ENCODE measurements at regions not wholly inside any gene's neighbourhood (a gene's known extent, or its start where the extent isn't known, plus 50 kb on each side); places are given as distances from the start of the nearest gene placed in this dataset.

DNA sequence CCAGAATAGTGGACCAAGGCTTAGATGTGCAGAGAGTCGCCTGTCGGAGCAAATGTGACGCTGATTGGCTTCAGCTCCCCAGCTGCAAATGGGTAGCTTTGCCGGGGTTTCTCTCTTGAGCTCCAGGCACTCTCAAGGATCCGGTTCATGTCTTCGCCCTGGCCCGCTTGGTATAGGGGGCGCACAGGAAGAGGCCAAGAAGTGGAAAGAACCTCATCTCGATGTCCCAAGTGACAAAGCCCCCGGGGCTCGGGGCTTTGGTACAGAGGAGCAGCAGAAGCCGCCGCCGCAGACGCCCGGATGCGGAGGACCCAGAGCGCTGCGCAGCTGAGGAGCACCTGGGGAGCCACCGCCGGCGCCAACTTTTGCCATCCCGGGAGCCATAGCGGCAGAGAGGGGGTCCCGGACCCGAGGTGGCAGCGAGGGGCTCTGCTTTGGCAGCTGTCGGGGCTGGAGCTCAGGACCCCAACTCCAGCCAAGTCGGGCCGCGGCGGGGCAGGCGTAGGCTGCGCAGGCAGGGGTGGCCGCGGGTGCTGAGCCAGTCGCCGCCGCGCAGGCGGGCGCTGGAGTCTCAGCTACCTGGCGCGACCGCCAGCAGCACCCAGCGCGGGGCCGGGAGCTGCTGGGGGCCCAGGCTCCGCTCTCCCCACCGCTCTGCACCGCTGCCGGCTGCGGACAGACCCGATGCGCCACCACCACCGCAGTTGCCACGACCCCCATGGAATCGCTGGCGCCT, 466.6 kb downstream of the XPNPEP1 start:
- TF ChIP-seq CTCF (IDR thresholded peaks at IDR 0.05) (no peak), POLR2A (IDR thresholded peaks at IDR 0.05) (no peak)

Data from uterus (tissue), 2 donors.